NB4 (cell line): ENCODE measurements at regions not wholly inside any gene's neighbourhood (a gene's known extent, or its start where the extent isn't known, plus 50 kb on each side); places are given as distances from the start of the nearest gene placed in this dataset.

Source experiments
- DNase-seq: peaks from one replicate; pipeline ENCODE4 v3.0.0; 2010; ENCODE audit warnings: low read depth
- H3K4me3 ChIP-seq: one replicate; pipeline ENCODE4 v1.5.1; 2011; ENCODE audit warnings: mild to moderate bottlenecking, low read depth, low read length, moderate library complexity
- CTCF ChIP-seq: IDR thresholded peaks from one replicate; pipeline ENCODE4 v1.5.1; 2012; ENCODE audit warnings: low read depth, low read length
- MAX ChIP-seq: IDR thresholded peaks from 2 replicates; pipeline ENCODE4 v1.6.1; 2011; ENCODE audit warnings: low read depth, low read length
- MYC ChIP-seq: IDR thresholded peaks from 2 replicates; pipeline ENCODE4 v1.6.1; 2011; ENCODE audit warnings: low read depth, low read length
- POLR2A ChIP-seq: IDR thresholded peaks from 2 replicates; pipeline ENCODE4 v1.6.1; 2011; ENCODE audit warnings: mild to moderate bottlenecking; ENCODE audit not compliant: insufficient read length; ENCODE audit errors: extremely low read depth

DNA sequence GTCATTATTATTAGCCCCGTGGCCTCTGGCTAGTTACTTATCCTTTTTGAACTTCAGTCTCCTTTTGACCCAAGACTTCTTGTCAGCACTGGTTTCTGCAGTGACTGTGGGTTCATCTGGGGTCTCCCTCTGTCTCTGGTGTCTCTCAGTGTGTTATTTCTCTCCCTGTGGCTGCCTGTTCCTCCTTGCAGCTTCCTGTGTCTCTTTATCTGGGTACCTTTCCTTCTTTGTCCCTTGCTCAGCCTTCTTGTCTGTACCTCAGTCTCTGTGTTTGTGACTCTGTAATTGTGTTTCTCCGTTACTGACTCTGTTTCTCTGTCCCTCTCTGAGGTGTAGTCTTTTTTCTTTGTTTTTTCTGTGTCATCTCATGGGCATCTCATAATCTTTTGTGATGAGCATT lies 102.6 kb upstream of the CDH11 start:
- H3K4me3 ChIP-seq, result no peak overlapping the region
- TF ChIP-seq MAX (no peak), MYC (no peak), POLR2A (no peak), CTCF (no peak)
- DNase-seq, result no peak

GRCh38 chr16:65223335-65223734 lies 101.5 kb upstream of the CDH11 start:
- DNase-seq, result no peak
- H3K4me3 ChIP-seq, result no peak overlapping the region
- TF ChIP-seq MYC (no peak), CTCF (no peak), POLR2A (no peak), MAX (no peak)

DNA sequence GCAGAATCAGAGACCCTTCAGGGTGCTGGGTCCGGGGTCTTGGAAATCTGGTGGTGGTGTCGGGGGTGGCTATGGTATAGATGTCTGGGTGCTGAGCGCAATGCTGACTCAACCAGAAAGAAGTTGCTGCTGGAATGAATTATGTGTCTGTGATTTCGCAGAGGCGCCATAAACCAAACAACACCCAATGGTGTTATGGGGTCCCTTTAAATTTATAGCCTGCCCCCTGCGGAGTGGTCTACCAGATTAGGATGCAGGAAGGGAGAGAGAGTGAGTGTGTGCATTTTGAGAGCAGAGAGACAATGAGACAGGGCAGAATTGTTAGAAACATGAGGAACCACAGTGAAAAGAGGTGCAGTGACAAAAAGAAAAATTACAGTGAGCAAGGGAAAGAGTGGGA lies 100.7 kb upstream of the CDH11 start:
- no peak overlapping the region for H3K4me3 ChIP-seq
- DNase-seq, result no peak
- no peak for TF ChIP-seq MAX
- no peak for TF ChIP-seq CTCF
- TF ChIP-seq MYC, result no peak
- no peak for TF ChIP-seq POLR2A

- TF ChIP-seq POLR2A (no peak), CTCF (no peak), MAX (no peak), MYC (no peak)
- H3K4me3 ChIP-seq, result no peak overlapping the region
- DNase-seq, result no peak
Observed at GRCh38 chr16:65222049-65222448, 100.2 kb upstream of the CDH11 start.

DNA sequence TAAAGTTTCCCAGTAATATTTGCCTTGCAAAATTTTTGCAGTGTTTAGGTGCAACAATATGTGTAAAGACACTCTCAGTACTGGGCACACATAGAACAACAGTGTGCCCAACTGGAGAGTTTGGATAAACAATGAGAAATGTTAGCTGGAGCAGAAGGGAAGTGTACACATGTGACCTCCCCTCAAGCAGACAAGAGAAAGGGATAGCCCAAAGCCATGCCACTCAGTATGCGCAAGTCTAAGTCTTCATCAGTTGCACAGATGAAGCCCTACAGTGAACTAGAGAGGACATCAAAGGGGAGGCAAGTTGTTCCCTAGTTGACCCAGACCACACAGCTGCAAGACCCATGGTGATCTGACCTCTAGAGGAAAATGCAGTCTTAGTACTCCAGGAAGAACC lies 97.9 kb upstream of the CDH11 start:
- H3K4me3 ChIP-seq, result no peak overlapping the region
- DNase-seq, result no peak
- TF ChIP-seq POLR2A (no peak), MAX (no peak), MYC (no peak), CTCF (no peak)

DNA sequence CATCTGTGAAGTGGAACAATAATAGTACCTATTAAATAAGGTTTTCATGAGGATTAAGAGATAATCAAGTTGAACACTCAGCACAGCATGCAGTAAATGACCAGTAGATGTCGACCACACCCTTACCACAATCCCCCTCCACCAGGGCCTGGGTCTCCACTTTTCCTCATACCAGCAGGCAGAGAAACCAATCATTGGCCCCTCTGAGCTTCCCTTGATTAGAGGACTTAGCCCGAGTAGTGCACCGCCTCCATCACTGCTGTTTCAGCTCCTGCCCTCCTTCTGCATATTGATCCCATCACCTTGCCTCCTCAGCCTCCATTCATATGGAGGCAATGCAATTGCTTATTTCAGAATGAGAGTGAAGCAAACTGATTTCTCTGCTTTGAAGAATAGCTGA lies 96.5 kb upstream of the CDH11 start:
- H3K4me3 ChIP-seq, result no peak overlapping the region
- no peak for DNase-seq
- TF ChIP-seq CTCF (no peak), MYC (no peak), MAX (no peak), POLR2A (no peak)
